ENCODE measurements at regions not wholly inside any gene's neighbourhood (a gene's known extent, or its start where the extent isn't known, plus 50 kb on each side); places are given as distances from the start of the nearest gene placed in this dataset.

DNA sequence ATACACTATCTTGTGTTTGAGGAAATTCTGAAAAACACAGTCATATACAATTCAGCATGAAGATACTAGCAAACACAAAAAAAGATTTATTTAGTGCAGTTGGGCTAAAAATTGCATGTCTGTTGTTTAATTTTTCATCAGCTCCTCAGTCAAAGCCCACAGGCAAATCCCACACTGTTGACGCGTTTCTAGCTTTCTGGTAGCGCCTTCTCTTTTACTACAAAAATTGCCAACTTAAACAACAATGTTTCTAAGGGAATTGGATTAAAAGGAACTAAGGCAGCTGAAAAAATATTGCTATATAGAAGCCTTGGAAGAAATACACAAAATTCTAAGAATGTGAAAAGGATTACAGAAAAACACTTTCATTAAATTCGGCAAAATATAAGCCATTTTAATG is 196.7 kb upstream of the P2RY1 start:
- DNase-seq (no peak), ATAC-seq (no peak)
- Histone ChIP-seq H3K4me3 (no peak overlapping the region), H3K27ac (no peak overlapping the region), H3K27me3 (ENCODE audit: insufficient read depth in 3 of 3, low read length in 2 of 3) (no peaks in the 10 kb centered on the region), H3K36me3 (ENCODE audit: insufficient read depth in 1 of 2, low read depth in 1 of 2) (no peaks in the 10 kb centered on the region), H3K9me3 (no peaks in the 10 kb centered on the region), H3K4me1 (no peaks in the 10 kb centered on the region)
- TF ChIP-seq, protein P1, sequence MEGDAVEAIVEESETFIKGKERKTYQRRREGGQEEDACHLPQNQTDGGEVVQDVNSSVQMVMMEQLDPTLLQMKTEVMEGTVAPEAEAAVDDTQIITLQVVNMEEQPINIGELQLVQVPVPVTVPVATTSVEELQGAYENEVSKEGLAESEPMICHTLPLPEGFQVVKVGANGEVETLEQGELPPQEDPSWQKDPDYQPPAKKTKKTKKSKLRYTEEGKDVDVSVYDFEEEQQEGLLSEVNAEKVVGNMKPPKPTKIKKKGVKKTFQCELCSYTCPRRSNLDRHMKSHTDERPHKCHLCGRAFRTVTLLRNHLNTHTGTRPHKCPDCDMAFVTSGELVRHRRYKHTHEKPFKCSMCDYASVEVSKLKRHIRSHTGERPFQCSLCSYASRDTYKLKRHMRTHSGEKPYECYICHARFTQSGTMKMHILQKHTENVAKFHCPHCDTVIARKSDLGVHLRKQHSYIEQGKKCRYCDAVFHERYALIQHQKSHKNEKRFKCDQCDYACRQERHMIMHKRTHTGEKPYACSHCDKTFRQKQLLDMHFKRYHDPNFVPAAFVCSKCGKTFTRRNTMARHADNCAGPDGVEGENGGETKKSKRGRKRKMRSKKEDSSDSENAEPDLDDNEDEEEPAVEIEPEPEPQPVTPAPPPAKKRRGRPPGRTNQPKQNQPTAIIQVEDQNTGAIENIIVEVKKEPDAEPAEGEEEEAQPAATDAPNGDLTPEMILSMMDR (IDR thresholded peaks at IDR 0.05) = no peak
- intact Hi-C loops (cut with DNase I) = no loop called here
- 87 to 88% (median 87%) methylated on average over 4 of the region's 4 CpGs for WGBS, 3 donors

DNA sequence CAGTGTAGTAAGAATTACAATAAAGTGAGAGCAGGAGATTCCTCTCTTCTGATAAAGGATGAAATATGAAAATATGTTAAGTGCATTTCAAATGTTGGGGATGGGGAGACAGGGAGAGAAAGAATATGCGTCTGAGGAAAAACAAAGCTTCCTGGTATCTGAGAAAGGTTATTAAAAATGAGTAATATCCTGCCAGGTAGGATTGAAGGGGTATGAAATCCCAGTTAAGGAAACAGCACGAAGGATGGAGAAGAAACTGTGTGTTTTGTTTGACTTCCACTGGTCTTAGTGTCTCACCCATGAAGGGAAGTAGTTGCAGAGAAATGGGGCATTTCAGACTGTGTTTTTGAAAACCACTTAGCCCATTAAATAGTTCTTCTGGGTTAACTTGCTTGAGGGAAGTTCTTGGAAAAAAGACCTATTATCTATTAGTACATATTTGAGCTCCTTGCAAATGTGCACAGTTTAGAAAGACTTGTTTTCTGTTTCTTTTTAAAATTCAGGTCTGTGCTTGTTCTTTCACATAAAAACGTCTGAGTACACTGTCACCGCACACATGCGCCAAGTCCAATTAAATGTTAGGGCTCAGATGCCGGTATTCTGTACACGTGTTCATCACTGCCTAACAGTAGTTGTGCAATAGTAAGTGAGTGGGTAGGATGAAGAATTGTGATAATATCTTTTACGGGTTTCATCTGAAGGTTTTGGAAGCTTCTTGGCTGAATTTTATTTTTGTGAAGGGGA is 196.1 kb upstream of the P2RY1 start:
- Histone ChIP-seq H3K27ac (no peak overlapping the region), H3K4me3 (no peak overlapping the region), H3K4me1 (no peaks in the 10 kb centered on the region), H3K9me3 (no peaks in the 10 kb centered on the region), H3K36me3 (ENCODE audit: insufficient read depth in 1 of 2, low read depth in 1 of 2) (no peaks in the 10 kb centered on the region), H3K27me3 (ENCODE audit: insufficient read depth in 3 of 3, low read length in 2 of 3) (no peaks in the 10 kb centered on the region)
- peak in 1 of 4 donors; percentile 47 for ATAC-seq
- 37 to 47% (median 42%) methylated on average over 8 of the region's 8 CpGs for WGBS, 3 donors
- intact Hi-C loops (cut with DNase I) = no loop called here
- DNase-seq = no peak
- TF ChIP-seq, protein P1 (IDR thresholded peaks at IDR 0.05) = no peak

DNA sequence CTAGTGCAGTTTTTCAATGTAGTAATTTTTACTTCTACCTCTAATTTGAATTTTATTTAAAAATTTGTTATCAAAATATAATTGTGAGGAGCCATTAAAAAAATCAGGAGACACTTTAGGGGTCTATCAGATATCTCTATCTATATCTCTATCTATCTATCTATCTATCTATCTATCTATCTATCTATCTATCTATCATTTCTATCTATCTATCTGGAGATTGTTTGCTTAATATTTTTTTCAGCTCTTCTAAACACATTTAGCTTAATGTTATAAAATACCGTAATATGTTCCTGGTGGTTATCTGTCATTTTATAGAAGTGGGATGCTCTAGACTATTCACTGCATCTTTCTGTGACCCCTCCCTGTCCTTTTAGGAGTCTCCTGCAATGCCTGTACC is 193.7 kb upstream of the P2RY1 start:
- no peaks in the 10 kb centered on the region for H3K9me3 ChIP-seq
- ATAC-seq (no peak), DNase-seq (no peak)
- no peaks in the 10 kb centered on the region for H3K4me1 ChIP-seq
- H3K27ac ChIP-seq = no peak overlapping the region
- intact Hi-C loops (cut with DNase I) = no loop called here
- no peaks in the 10 kb centered on the region for H3K36me3 ChIP-seq (ENCODE audit: insufficient read depth in 1 of 2, low read depth in 1 of 2)
- no peak overlapping the region for H3K4me3 ChIP-seq
- WGBS, 3 donors = 98 to 100% (median 99%) methylated on average over 1 of the region's 1 CpG
- TF ChIP-seq, protein P1 (IDR thresholded peaks at IDR 0.05) = no peak
- H3K27me3 ChIP-seq (ENCODE audit: insufficient read depth in 3 of 3, low read length in 2 of 3) = no peaks in the 10 kb centered on the region

DNA sequence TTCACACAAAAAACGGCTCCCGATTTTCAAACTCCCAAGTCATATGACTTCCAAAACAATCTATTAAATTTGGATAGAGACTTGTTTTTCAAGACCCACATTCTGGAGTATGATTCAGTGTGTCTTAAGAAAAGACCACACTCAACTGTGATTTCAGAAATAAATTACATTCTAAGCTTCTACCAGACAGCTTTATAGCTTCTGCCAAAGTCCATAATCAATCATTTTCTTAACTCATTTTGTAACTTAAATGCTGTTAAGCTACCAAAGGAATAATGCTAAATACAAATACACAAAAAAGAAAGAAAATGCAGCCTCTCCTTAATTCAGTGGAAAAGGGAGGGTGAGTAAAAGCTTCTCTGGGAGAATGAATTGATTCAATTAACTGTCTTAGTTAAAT is 192.3 kb upstream of the P2RY1 start:
- Histone ChIP-seq H3K27ac (no peak overlapping the region), H3K27me3 (ENCODE audit: insufficient read depth in 3 of 3, low read length in 2 of 3) (no peaks in the 10 kb centered on the region), H3K36me3 (ENCODE audit: insufficient read depth in 1 of 2, low read depth in 1 of 2) (no peaks in the 10 kb centered on the region), H3K9me3 (no peaks in the 10 kb centered on the region), H3K4me1 (no peaks in the 10 kb centered on the region), H3K4me3 (no peak overlapping the region)
- WGBS, 3 donors = 89 to 94% (median 93%) methylated on average over 2 of the region's 2 CpGs
- DNase-seq (no peak), ATAC-seq (no peak)
- TF ChIP-seq, protein P1 (IDR thresholded peaks at IDR 0.05) = no peak
- intact Hi-C loops (cut with DNase I) = no loop called here

DNA sequence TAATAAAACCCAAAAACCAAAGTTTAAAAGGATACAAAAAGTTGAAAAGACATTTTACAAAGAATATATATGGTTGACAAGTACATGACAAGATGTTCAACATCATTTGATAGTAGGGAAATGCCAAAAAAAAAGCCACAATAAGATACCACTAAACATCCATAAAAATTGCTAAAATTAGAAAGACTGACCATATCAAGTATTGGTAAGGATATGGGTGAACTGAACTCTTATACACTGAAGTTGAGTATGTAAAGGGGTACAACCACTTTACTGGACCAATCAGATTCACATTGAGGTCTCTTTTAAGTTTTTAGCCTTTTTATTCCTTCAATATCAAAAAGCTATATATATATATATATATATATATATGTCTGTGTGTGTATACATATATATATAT is 190.5 kb upstream of the P2RY1 start:
- TF ChIP-seq, protein P1 (IDR thresholded peaks at IDR 0.05) = no peak

More for the DNA sequence above, 190.5 kb upstream of the P2RY1 start:
- no peak for DNase-seq
- Histone ChIP-seq H3K36me3 (ENCODE audit: insufficient read depth in 1 of 2, low read depth in 1 of 2) (no peaks in the 10 kb centered on the region), H3K4me1 (no peaks in the 10 kb centered on the region), H3K27me3 (ENCODE audit: insufficient read depth in 3 of 3, low read length in 2 of 3) (no peaks in the 10 kb centered on the region), H3K27ac (no peak overlapping the region), H3K4me3 (no peak overlapping the region), H3K9me3 (no peaks in the 10 kb centered on the region)
- intact Hi-C loops (cut with DNase I) = no loop called here
- ATAC-seq = no peak

All from psoas muscle (tissue), 7 donors.